GM23338 (cell line): ENCODE measurements at regions not wholly inside any gene's neighbourhood (a gene's known extent, or its start where the extent isn't known, plus 50 kb on each side); places are given as distances from the start of the nearest gene placed in this dataset.

Experiments used
- ATAC-seq: fragments of 200-7000 bp; cut with Tn5 transposase; 3 replicates; pipeline ENCODE4 v1.9.1; 2020
- DNase-seq: peaks from one replicate; pipeline ENCODE4 v3.0.0-alpha.2; 2015; ENCODE audit warnings: low spot score
- H2AFZ ChIP-seq: fragments of 200-600 bp; sonication (generic); 2 replicates; pipeline ENCODE4 v1.8.0; 2016; ENCODE audit warnings: antibody characterized with exemption, mild to moderate bottlenecking, moderate library complexity
- H3F3A ChIP-seq: fragments of 200-600 bp; sonication (generic); replicated peaks from 2 replicates; pipeline ENCODE4 v1.8.0; 2017; ENCODE audit warnings: antibody characterized with exemption, mixed run types, low read depth
- H3K27ac ChIP-seq: fragments of 200-600 bp; sonication (generic); 2 replicates; pipeline ENCODE4 v1.6.1; 2016; ENCODE audit warnings: low read depth
- H3K27me3 ChIP-seq: fragments of 200-600 bp; sonication (generic); 2 replicates; pipeline ENCODE4 v1.8.0; 2016; ENCODE audit warnings: mild to moderate bottlenecking, mixed run types, moderate library complexity; ENCODE audit not compliant: insufficient read depth
- H3K36me3 ChIP-seq: fragments of 200-600 bp; sonication (generic); 2 replicates; pipeline ENCODE4 v1.8.0; 2016; ENCODE audit warnings: mild to moderate bottlenecking; ENCODE audit not compliant: insufficient read depth
- H3K4me1 ChIP-seq: fragments of 200-600 bp; sonication (generic); 2 replicates; pipeline ENCODE4 v1.8.0; 2016; ENCODE audit warnings: mild to moderate bottlenecking, moderate library complexity; ENCODE audit not compliant: insufficient read depth
- H3K4me2 ChIP-seq: fragments of 200-600 bp; sonication (generic); 2 replicates; pipeline ENCODE4 v1.7.1; 2017; ENCODE audit warnings: mixed run types
- H3K4me3 ChIP-seq: fragments of 200-600 bp; sonication (generic); 2 replicates; pipeline ENCODE4 v1.6.1; 2016; ENCODE audit warnings: mixed run types
- H3K79me2 ChIP-seq: fragments of 200-600 bp; sonication (generic); replicated peaks from 2 replicates; pipeline ENCODE4 v1.8.0; 2017; ENCODE audit warnings: mild to moderate bottlenecking; ENCODE audit not compliant: insufficient read depth
- H3K9me2 ChIP-seq: fragments of 200-600 bp; sonication (generic); 2 replicates; pipeline ENCODE4 v1.8.0; 2017; ENCODE audit not compliant: insufficient read depth
- H4K20me1 ChIP-seq: fragments of 200-600 bp; sonication (generic); replicated peaks from 2 replicates; pipeline ENCODE4 v1.8.0; 2017; ENCODE audit warnings: mild to moderate bottlenecking; ENCODE audit not compliant: insufficient read depth
- H3K27ac Mint-ChIP-seq: 2 replicates; pipeline ENCODE4 v1.8.0; 2020; ENCODE audit warnings: inconsistent platforms, mild to moderate bottlenecking, moderate library complexity, mixed read lengths
- H3K27me3 Mint-ChIP-seq: 3 replicates; pipeline ENCODE4 v1.8.0; 2022; ENCODE audit warnings: low read depth, mild to moderate bottlenecking, moderate library complexity, mixed read lengths, inconsistent platforms; ENCODE audit not compliant: insufficient read depth, poor library complexity
- H3K36me3 Mint-ChIP-seq: 3 replicates; pipeline ENCODE4 v1.8.0; 2021; ENCODE audit warnings: low read depth, mild to moderate bottlenecking, inconsistent platforms, moderate library complexity, mixed read lengths
- H3K4me1 Mint-ChIP-seq: 3 replicates; pipeline ENCODE4 v1.8.0; 2020; ENCODE audit warnings: mild to moderate bottlenecking, inconsistent platforms, mixed read lengths
- H3K4me3 Mint-ChIP-seq: 3 replicates; pipeline ENCODE4 v1.8.0; 2021; ENCODE audit warnings: moderate library complexity, mild to moderate bottlenecking, inconsistent platforms, mixed read lengths
- H3K9me3 Mint-ChIP-seq: 3 replicates; pipeline ENCODE4 v1.8.0; 2020; ENCODE audit warnings: moderate library complexity, mild to moderate bottlenecking, inconsistent platforms, mixed read lengths
- CREB1 ChIP-seq: fragments of 250-450 bp; sonication (Bioruptor Pico); IDR thresholded peaks from 2 replicates; pipeline ENCODE4 v1.5.0; 2020; ENCODE audit warnings: low read depth, mild to moderate bottlenecking, moderate library complexity
- CTCF ChIP-seq, 2 experiments: fragments of 200-600 bp in 1 of 2; sonication (generic) in 1 of 2; conservative IDR thresholded peaks; 2 replicates each; pipeline versions ENCODE4 v1.5.1 to v1.6.1; 2016 to 2017; ENCODE audit warnings: antibody characterized with exemption in 2 of 2, low read depth in 2 of 2, mild to moderate bottlenecking in 2 of 2, moderate library complexity in 1 of 2
- EZH2 ChIP-seq: fragments of 200-600 bp; sonication (generic); IDR thresholded peaks from one replicate; pipeline ENCODE4 v1.8.0; 2017; ENCODE audit warnings: antibody characterized with exemption, mild to moderate bottlenecking, low read depth; ENCODE audit not compliant: unreplicated experiment
- EZH2phosphoT487 ChIP-seq: fragments of 200-600 bp; sonication (generic); IDR thresholded peaks from one replicate; pipeline ENCODE4 v1.8.1; 2018; ENCODE audit warnings: antibody characterized with exemption; ENCODE audit not compliant: unreplicated experiment
- JUNB ChIP-seq: IDR thresholded peaks from one replicate; pipeline ENCODE4 v1.6.1; 2016; ENCODE audit warnings: antibody characterized with exemption; ENCODE audit not compliant: unreplicated experiment
- NANOG ChIP-seq: IDR thresholded peaks from 2 replicates; pipeline ENCODE4 v1.6.1; 2016; ENCODE audit warnings: antibody characterized with exemption, borderline replicate concordance
- POLR2AphosphoS5 ChIP-seq: IDR thresholded peaks from 2 replicates; pipeline ENCODE4 v1.6.1; 2016; ENCODE audit warnings: antibody characterized with exemption, low read depth
- REST ChIP-seq: IDR thresholded peaks from one replicate; pipeline ENCODE4 v1.6.1; 2018; ENCODE audit warnings: antibody characterized with exemption; ENCODE audit not compliant: unreplicated experiment
- STAT1 ChIP-seq: IDR thresholded peaks from one replicate; pipeline ENCODE4 v1.6.1; 2016; ENCODE audit warnings: antibody characterized with exemption; ENCODE audit not compliant: unreplicated experiment
- ZNF114 ChIP-seq: fragments of 250-450 bp; sonication (Bioruptor Pico); IDR thresholded peaks from 2 replicates; pipeline ENCODE4 v1.5.0; 2020; ENCODE audit warnings: mild to moderate bottlenecking, moderate library complexity
- ZNF331 ChIP-seq: fragments of 250-450 bp; sonication (Bioruptor Pico); IDR thresholded peaks from 2 replicates; pipeline ENCODE4 v1.5.0; 2020; ENCODE audit warnings: low read depth, mild to moderate bottlenecking, moderate library complexity
- TF ChIP-seq, protein P1 (sequence below): fragments of 250-450 bp; sonication (Bioruptor Pico); IDR thresholded peaks from 2 replicates; pipeline ENCODE4 v1.5.0; 2020; ENCODE audit warnings: mild to moderate bottlenecking, moderate library complexity
- TF ChIP-seq, protein P2 (sequence below): IDR thresholded peaks from 2 replicates; pipeline ENCODE4 v1.6.1; 2016; ENCODE audit warnings: antibody characterized with exemption

- H3K79me2 ChIP-seq = no peaks in the 10 kb centered on the region
- H3K27me3 Mint-ChIP-seq = peaks cover 3% of the 10 kb centered on the region
- no peak for ATAC-seq
- H3K27me3 ChIP-seq = no peaks in the 10 kb centered on the region
- no peak overlapping the region for H3K27ac ChIP-seq
- no peaks in the 10 kb centered on the region for H4K20me1 ChIP-seq
- H3K4me2 ChIP-seq = no peak overlapping the region
- no peaks in the 10 kb centered on the region for H3F3A ChIP-seq
- no peak for DNase-seq
- H3K4me3 ChIP-seq = no peak overlapping the region
- H3K4me1 Mint-ChIP-seq = peaks cover 2% of the 10 kb centered on the region
- H3K27ac Mint-ChIP-seq = no peak overlapping the region
- no peak overlapping the region for H2AFZ ChIP-seq
- H3K9me3 Mint-ChIP-seq = peaks cover 12% of the 10 kb centered on the region
- H3K36me3 Mint-ChIP-seq = peaks cover 7% of the 10 kb centered on the region; the same call in 2 of the 3 replicates
- no peaks in the 10 kb centered on the region; the same call in 1 of the 2 replicates for H3K9me2 ChIP-seq
- no peaks in the 10 kb centered on the region for H3K4me1 ChIP-seq
- H3K4me3 Mint-ChIP-seq = no peak overlapping the region
- no peak for TF ChIP-seq ZNF114 (CRISPR knock-in tag)
- TF ChIP-seq CREB1 (CRISPR knock-in tag) = no peak
- TF ChIP-seq NANOG = no peak
- no peak for TF ChIP-seq STAT1
- TF ChIP-seq ZNF331 (CRISPR knock-in tag) = no peak
- no peak for TF ChIP-seq EZH2
- TF ChIP-seq, protein P1, sequence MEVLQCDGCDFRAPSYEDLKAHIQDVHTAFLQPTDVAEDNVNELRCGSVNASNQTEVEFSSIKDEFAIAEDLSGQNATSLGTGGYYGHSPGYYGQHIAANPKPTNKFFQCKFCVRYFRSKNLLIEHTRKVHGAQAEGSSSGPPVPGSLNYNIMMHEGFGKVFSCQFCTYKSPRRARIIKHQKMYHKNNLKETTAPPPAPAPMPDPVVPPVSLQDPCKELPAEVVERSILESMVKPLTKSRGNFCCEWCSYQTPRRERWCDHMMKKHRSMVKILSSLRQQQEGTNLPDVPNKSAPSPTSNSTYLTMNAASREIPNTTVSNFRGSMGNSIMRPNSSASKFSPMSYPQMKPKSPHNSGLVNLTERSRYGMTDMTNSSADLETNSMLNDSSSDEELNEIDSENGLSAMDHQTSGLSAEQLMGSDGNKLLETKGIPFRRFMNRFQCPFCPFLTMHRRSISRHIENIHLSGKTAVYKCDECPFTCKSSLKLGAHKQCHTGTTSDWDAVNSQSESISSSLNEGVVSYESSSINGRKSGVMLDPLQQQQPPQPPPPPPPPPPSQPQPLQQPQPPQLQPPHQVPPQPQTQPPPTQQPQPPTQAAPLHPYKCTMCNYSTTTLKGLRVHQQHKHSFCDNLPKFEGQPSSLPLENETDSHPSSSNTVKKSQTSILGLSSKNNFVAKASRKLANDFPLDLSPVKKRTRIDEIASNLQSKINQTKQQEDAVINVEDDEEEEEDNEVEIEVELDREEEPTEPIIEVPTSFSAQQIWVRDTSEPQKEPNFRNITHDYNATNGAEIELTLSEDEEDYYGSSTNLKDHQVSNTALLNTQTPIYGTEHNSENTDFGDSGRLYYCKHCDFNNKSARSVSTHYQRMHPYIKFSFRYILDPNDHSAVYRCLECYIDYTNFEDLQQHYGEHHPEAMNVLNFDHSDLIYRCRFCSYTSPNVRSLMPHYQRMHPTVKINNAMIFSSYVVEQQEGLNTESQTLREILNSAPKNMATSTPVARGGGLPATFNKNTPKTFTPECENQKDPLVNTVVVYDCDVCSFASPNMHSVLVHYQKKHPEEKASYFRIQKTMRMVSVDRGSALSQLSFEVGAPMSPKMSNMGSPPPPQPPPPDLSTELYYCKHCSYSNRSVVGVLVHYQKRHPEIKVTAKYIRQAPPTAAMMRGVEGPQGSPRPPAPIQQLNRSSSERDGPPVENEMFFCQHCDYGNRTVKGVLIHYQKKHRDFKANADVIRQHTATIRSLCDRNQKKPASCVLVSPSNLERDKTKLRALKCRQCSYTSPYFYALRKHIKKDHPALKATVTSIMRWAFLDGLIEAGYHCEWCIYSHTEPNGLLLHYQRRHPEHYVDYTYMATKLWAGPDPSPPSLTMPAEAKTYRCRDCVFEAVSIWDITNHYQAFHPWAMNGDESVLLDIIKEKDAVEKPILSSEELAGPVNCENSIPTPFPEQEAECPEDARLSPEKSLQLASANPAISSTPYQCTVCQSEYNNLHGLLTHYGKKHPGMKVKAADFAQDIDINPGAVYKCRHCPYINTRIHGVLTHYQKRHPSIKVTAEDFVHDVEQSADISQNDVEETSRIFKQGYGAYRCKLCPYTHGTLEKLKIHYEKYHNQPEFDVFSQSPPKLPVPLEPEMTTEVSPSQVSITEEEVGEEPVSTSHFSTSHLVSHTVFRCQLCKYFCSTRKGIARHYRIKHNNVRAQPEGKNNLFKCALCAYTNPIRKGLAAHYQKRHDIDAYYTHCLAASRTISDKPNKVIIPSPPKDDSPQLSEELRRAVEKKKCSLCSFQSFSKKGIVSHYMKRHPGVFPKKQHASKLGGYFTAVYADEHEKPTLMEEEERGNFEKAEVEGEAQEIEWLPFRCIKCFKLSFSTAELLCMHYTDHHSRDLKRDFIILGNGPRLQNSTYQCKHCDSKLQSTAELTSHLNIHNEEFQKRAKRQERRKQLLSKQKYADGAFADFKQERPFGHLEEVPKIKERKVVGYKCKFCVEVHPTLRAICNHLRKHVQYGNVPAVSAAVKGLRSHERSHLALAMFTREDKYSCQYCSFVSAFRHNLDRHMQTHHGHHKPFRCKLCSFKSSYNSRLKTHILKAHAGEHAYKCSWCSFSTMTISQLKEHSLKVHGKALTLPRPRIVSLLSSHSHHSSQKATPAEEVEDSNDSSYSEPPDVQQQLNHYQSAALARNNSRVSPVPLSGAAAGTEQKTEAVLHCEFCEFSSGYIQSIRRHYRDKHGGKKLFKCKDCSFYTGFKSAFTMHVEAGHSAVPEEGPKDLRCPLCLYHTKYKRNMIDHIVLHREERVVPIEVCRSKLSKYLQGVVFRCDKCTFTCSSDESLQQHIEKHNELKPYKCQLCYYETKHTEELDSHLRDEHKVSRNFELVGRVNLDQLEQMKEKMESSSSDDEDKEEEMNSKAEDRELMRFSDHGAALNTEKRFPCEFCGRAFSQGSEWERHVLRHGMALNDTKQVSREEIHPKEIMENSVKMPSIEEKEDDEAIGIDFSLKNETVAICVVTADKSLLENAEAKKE (CRISPR knock-in tag) = no peak
- TF ChIP-seq CTCF (conservative IDR thresholded peaks at IDR 0.05; ENCODE audit: low read depth in 2 of 2) = no peak
- TF ChIP-seq POLR2AphosphoS5 = no peak
- no peak for TF ChIP-seq JUNB
- TF ChIP-seq REST = no peak
- TF ChIP-seq EZH2phosphoT487 = no peak
- TF ChIP-seq, protein P2, sequence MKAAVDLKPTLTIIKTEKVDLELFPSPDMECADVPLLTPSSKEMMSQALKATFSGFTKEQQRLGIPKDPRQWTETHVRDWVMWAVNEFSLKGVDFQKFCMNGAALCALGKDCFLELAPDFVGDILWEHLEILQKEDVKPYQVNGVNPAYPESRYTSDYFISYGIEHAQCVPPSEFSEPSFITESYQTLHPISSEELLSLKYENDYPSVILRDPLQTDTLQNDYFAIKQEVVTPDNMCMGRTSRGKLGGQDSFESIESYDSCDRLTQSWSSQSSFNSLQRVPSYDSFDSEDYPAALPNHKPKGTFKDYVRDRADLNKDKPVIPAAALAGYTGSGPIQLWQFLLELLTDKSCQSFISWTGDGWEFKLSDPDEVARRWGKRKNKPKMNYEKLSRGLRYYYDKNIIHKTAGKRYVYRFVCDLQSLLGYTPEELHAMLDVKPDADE = no peak
- no peaks in the 10 kb centered on the region for H3K36me3 ChIP-seq
Observed at GRCh38 chr1:219042769-219043168, 130.9 kb upstream of the LYPLAL1 start.
